NB4 (cell line): ENCODE measurements at regions not wholly inside any gene's neighbourhood (a gene's known extent, or its start where the extent isn't known, plus 50 kb on each side); places are given as distances from the start of the nearest gene placed in this dataset.

Experiments used
- DNase-seq: peaks from one replicate; pipeline ENCODE4 v3.0.0; 2010; ENCODE audit warnings: low read depth
- H3K4me3 ChIP-seq: one replicate; pipeline ENCODE4 v1.5.1; 2011; ENCODE audit warnings: mild to moderate bottlenecking, low read depth, low read length, moderate library complexity
- MYC ChIP-seq: IDR thresholded peaks from 2 replicates; pipeline ENCODE4 v1.6.1; 2011; ENCODE audit warnings: low read depth, low read length
- POLR2A ChIP-seq: IDR thresholded peaks from 2 replicates; pipeline ENCODE4 v1.6.1; 2011; ENCODE audit warnings: mild to moderate bottlenecking; ENCODE audit not compliant: insufficient read length; ENCODE audit errors: extremely low read depth
- TF ChIP-seq, protein P1 (sequence below): IDR thresholded peaks from one replicate; pipeline ENCODE4 v1.5.1; 2012; ENCODE audit warnings: low read depth, low read length
- TF ChIP-seq, protein P2 (sequence below): IDR thresholded peaks from 2 replicates; pipeline ENCODE4 v1.6.1; 2011; ENCODE audit warnings: low read depth, low read length

DNA sequence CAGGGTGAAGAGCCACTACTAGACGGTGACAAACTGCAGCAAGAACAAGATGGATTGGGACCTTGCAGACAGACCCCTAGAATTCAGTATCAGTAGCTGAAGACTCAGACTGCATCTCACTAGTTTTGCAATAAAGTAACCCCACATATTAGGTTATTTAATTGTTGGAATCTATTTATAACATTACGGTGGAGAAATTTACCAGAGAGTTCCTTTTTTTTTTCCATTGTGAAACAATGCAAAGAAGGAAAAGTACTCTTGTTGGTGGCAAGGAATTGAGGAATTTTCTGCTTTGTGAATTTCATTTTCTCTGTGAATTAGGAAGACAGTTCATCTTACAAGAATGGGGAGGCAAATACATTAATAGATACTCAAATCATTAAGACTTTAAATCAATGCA, 185.7 kb upstream of the PPFIA2 start:
- TF ChIP-seq POLR2A = no peak
- no peak for TF ChIP-seq MYC
- TF ChIP-seq, protein P1, sequence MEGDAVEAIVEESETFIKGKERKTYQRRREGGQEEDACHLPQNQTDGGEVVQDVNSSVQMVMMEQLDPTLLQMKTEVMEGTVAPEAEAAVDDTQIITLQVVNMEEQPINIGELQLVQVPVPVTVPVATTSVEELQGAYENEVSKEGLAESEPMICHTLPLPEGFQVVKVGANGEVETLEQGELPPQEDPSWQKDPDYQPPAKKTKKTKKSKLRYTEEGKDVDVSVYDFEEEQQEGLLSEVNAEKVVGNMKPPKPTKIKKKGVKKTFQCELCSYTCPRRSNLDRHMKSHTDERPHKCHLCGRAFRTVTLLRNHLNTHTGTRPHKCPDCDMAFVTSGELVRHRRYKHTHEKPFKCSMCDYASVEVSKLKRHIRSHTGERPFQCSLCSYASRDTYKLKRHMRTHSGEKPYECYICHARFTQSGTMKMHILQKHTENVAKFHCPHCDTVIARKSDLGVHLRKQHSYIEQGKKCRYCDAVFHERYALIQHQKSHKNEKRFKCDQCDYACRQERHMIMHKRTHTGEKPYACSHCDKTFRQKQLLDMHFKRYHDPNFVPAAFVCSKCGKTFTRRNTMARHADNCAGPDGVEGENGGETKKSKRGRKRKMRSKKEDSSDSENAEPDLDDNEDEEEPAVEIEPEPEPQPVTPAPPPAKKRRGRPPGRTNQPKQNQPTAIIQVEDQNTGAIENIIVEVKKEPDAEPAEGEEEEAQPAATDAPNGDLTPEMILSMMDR = no peak
- TF ChIP-seq, protein P2, sequence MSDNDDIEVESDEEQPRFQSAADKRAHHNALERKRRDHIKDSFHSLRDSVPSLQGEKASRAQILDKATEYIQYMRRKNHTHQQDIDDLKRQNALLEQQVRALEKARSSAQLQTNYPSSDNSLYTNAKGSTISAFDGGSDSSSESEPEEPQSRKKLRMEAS = no peak
- H3K4me3 ChIP-seq = no peak overlapping the region

GRCh38 chr12:81942594-81942993, 183.4 kb upstream of the PPFIA2 start:
- TF ChIP-seq, protein P2 = no peak
- TF ChIP-seq MYC (no peak), POLR2A (no peak)
- TF ChIP-seq, protein P1 = no peak
- peak; percentile 53 for DNase-seq

More for the DNA sequence above, 185.7 kb upstream of the PPFIA2 start:
- no peak for DNase-seq

GRCh38 chr12:81930037-81930436, 170.9 kb upstream of the PPFIA2 start:
- no peak for DNase-seq
- H3K4me3 ChIP-seq = no peak overlapping the region
- no peak for TF ChIP-seq POLR2A
- TF ChIP-seq, protein P1 = no peak
- TF ChIP-seq, protein P2 = no peak
- TF ChIP-seq MYC = no peak

More at GRCh38 chr12:81942594-81942993, 183.4 kb upstream of the PPFIA2 start:
- H3K4me3 ChIP-seq = no peak overlapping the region

- TF ChIP-seq, protein P2 = no peak
- no peak for TF ChIP-seq POLR2A
- TF ChIP-seq, protein P1 = no peak
- TF ChIP-seq MYC = no peak
- H3K4me3 ChIP-seq = no peak overlapping the region
- DNase-seq = no peak
Measured at GRCh38 chr12:81896771-81897170, 137.6 kb upstream of the PPFIA2 start.

- TF ChIP-seq, protein P2 = no peak
- TF ChIP-seq MYC = no peak
- TF ChIP-seq, protein P1 = no peak
- TF ChIP-seq POLR2A = no peak
Measured at GRCh38 chr12:81888961-81889360, 129.8 kb upstream of the PPFIA2 start.

More at GRCh38 chr12:81888961-81889360, 129.8 kb upstream of the PPFIA2 start:
- H3K4me3 ChIP-seq = no peak overlapping the region
- DNase-seq = no peak
